ENCODE measurements at regions not wholly inside any gene's neighbourhood (a gene's known extent, or its start where the extent isn't known, plus 50 kb on each side); places are given as distances from the start of the nearest gene placed in this dataset.

DNA sequence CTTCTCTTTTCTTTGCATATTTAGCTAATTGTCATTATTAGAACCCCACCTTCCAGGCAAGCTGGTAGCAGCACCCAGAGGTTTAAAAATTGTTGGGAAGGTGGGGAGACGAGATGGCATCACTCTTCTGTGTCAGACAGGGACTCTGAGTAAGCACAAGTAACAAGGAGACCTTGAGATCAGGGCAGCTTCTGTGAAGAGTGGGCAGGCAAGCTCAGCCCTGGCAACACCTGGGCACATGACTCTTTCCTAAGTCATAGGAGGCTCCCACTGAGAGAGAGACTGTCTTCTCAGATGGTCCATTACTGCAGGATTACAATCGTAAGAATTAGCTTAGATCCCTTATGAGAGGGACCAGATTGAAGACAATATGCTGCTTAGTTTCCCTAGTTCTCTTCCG, 183.5 kb downstream of the BRINP2 start:
- TF ChIP-seq, protein P1, sequence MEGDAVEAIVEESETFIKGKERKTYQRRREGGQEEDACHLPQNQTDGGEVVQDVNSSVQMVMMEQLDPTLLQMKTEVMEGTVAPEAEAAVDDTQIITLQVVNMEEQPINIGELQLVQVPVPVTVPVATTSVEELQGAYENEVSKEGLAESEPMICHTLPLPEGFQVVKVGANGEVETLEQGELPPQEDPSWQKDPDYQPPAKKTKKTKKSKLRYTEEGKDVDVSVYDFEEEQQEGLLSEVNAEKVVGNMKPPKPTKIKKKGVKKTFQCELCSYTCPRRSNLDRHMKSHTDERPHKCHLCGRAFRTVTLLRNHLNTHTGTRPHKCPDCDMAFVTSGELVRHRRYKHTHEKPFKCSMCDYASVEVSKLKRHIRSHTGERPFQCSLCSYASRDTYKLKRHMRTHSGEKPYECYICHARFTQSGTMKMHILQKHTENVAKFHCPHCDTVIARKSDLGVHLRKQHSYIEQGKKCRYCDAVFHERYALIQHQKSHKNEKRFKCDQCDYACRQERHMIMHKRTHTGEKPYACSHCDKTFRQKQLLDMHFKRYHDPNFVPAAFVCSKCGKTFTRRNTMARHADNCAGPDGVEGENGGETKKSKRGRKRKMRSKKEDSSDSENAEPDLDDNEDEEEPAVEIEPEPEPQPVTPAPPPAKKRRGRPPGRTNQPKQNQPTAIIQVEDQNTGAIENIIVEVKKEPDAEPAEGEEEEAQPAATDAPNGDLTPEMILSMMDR (IDR thresholded peaks at IDR 0.05), result no peak
- no peak for TF ChIP-seq POLR2A (IDR thresholded peaks at IDR 0.05)
